Stomach smooth muscle (tissue), 2 donors: ENCODE measurements at regions not wholly inside any gene's neighbourhood (a gene's known extent, or its start where the extent isn't known, plus 50 kb on each side); places are given as distances from the start of the nearest gene placed in this dataset.

ENCODE experiments used
- H3K27ac ChIP-seq: one replicate; pipeline ENCODE4 v1.7.0; 2013; ENCODE audit warnings: mild to moderate bottlenecking, low read length, inconsistent platforms
- H3K27me3 ChIP-seq, 2 donors: one replicate each; pipeline ENCODE4 v1.7.0; 2013; ENCODE audit warnings: low read length in 2 of 2; ENCODE audit not compliant: insufficient read depth in 2 of 2, control insufficient read depth in 1 of 2
- H3K36me3 ChIP-seq, 2 donors: one replicate each; pipeline ENCODE4 v1.7.0; 2013; ENCODE audit warnings: low read length in 2 of 2; ENCODE audit not compliant: control insufficient read depth in 2 of 2, insufficient read depth in 2 of 2
- H3K4me1 ChIP-seq: one replicate; pipeline ENCODE4 v1.7.0; 2013; ENCODE audit warnings: low read length; ENCODE audit not compliant: control insufficient read depth, insufficient read depth
- H3K4me3 ChIP-seq, 2 donors: one replicate each; pipeline ENCODE4 v1.7.0; 2013; ENCODE audit warnings: low read length in 2 of 2
- H3K9ac ChIP-seq, 2 donors: one replicate each; pipeline ENCODE4 v1.7.0; 2013; ENCODE audit warnings: low read length in 2 of 2, mild to moderate bottlenecking in 1 of 2
- H3K9me3 ChIP-seq, 2 donors: one replicate each; pipeline ENCODE4 v1.7.0; 2013; ENCODE audit warnings: low read length in 2 of 2; ENCODE audit not compliant: control insufficient read depth in 2 of 2
- donor health status: healthy.
- donor health status: Pancreatic carcinoma.

- no peaks in the 10 kb centered on the region for H3K4me1 ChIP-seq
- no peaks in the 10 kb centered on the region for H3K27me3 ChIP-seq
- no peaks in the 10 kb centered on the region for H3K36me3 ChIP-seq
- H3K27ac ChIP-seq, result no peak overlapping the region
- no peaks in the 10 kb centered on the region for H3K9me3 ChIP-seq
- H3K9ac ChIP-seq, result no peak overlapping the region
- no peak overlapping the region for H3K4me3 ChIP-seq
Observed at GRCh38 chr1:95426772-95427171, 192.8 kb downstream of the RWDD3 start.

DNA sequence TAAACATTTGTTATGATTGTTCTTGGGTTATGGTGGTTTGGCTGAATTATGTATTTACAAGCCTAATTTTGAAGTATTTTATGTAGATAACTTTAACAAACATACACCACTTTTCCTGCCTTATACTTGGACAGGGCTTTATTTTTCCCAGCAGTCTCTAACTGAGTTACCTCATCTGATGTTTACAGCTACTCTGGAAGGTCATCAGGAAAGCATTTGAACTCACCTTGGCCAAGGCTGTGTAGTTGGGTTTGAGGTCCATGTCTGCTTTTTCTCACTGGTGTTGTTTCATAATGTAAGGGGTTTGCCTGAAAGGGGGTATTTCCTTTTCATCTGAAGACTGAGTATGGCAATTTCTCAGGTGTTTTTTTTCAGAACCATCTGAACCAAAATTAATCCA is 193.5 kb downstream of the RWDD3 start:
- H3K9ac ChIP-seq, result no peak overlapping the region
- no peaks in the 10 kb centered on the region for H3K9me3 ChIP-seq
- H3K36me3 ChIP-seq, result no peaks in the 10 kb centered on the region
- no peaks in the 10 kb centered on the region for H3K4me1 ChIP-seq
- no peak overlapping the region for H3K4me3 ChIP-seq
- no peak overlapping the region for H3K27ac ChIP-seq
- no peaks in the 10 kb centered on the region for H3K27me3 ChIP-seq

GRCh38 chr1:95431235-95431634 is 197.2 kb downstream of the RWDD3 start:
- no peak overlapping the region for H3K4me3 ChIP-seq
- H3K9me3 ChIP-seq, result peaks cover 0 to 2% of the 10 kb centered on the region in 2 donors
- H3K9ac ChIP-seq, result no peak overlapping the region
- H3K27me3 ChIP-seq, result no peaks in the 10 kb centered on the region
- no peak overlapping the region for H3K27ac ChIP-seq
- no peaks in the 10 kb centered on the region for H3K4me1 ChIP-seq
- H3K36me3 ChIP-seq, result no peaks in the 10 kb centered on the region

DNA sequence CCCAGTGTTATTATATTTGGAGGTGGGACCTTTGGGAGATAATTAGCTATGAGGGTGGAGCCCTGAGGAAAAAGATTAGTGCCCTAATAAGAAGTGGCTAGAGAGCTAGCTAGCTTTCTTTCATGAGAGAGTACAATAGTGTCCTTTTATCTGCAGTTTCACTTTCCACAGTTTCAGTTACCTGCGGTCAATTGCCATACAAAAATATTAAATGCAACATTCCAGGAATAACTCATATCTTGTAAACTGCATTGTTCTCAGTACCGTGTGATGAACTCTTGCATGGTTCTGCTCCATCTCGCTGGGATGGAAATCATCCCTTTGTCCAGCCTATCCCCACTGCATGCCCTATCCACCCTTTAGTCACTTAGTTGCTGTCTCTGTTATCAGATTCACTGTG is 201.6 kb downstream of the RWDD3 start:
- no peak overlapping the region for H3K4me3 ChIP-seq
- no peak overlapping the region for H3K27ac ChIP-seq
- H3K9me3 ChIP-seq, result peaks cover 0 to 2% of the 10 kb centered on the region in 2 donors
- no peaks in the 10 kb centered on the region for H3K4me1 ChIP-seq
- no peaks in the 10 kb centered on the region for H3K36me3 ChIP-seq
- H3K27me3 ChIP-seq, result no peaks in the 10 kb centered on the region
- H3K9ac ChIP-seq, result no peak overlapping the region

DNA sequence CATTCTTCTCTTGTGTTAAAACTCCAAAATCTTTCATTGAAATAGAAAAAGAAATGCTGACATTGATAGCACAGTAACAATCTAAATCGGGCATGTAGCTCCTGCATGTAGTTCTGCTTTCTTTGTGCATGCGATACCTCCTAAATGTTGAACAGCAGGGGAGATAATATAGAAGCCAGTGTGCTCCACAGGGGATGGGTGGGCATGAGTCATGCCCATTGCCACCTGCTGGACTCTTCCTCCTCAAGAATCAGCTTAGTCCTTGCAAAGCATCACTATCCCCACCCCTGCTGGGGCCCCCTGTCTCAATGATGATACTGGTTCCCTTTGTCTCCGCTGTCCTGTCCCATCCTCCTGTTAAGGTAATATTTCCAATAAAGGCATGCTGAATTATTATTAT is 203.0 kb downstream of the RWDD3 start:
- peaks cover 0 to 2% of the 10 kb centered on the region in 2 donors for H3K9me3 ChIP-seq
- no peak overlapping the region for H3K27ac ChIP-seq
- no peaks in the 10 kb centered on the region for H3K4me1 ChIP-seq
- no peak overlapping the region for H3K4me3 ChIP-seq
- H3K27me3 ChIP-seq, result no peaks in the 10 kb centered on the region
- H3K36me3 ChIP-seq, result no peaks in the 10 kb centered on the region
- H3K9ac ChIP-seq, result no peak overlapping the region

DNA sequence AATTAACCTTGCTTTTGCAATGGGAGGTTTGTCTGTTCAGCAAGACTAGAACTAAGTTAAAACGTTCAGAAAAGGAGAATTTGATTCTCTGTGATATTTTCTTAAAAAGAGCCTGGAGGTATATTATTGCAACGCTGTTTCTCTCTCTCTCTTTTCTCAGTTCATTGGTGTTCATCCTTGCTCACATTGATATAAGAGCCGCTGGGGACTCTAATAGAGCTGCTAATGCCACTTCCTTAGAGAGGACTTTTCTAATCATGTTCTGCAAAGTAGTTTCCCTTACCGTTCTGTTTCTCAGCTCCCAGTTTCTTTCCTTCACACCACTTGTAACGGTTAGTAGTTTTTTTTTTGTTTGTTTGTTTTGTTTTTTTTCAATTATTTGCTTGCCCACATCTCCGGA is 203.8 kb downstream of the RWDD3 start:
- no peaks in the 10 kb centered on the region for H3K4me1 ChIP-seq
- H3K27ac ChIP-seq, result no peak overlapping the region
- H3K4me3 ChIP-seq, result no peak overlapping the region
- H3K27me3 ChIP-seq, result no peaks in the 10 kb centered on the region
- peaks cover 0 to 2% of the 10 kb centered on the region in 2 donors for H3K9me3 ChIP-seq
- H3K36me3 ChIP-seq, result no peaks in the 10 kb centered on the region
- H3K9ac ChIP-seq, result no peak overlapping the region

GRCh38 chr1:95438218-95438948 is 204.4 kb downstream of the RWDD3 start:
- Histone ChIP-seq H3K27ac (no peak overlapping the region), H3K9me3 (peaks cover 0 to 2% of the 10 kb centered on the region in 2 donors), H3K4me1 (no peaks in the 10 kb centered on the region), H3K36me3 (no peaks in the 10 kb centered on the region), H3K27me3 (no peaks in the 10 kb centered on the region), H3K4me3 (no peak overlapping the region), H3K9ac (no peak overlapping the region)

DNA sequence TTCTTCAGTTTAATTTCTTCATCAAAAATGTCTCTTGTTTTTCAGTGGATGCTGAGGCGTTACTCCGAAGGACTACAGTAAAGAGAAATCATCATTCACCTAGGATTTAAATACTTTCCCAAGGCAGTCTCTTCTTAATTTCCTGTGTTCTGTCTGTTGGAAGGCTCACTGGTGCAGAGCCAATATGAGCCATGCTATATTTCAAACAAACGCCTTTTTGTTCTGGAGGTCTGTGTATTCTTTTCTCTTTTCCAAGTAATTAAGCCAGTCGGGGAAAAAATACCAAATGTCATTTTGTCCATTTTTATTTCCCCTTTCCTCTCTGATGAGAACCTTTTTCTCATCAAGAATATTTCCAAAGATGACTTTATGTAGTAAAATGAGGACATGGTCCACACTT is 206.5 kb downstream of the RWDD3 start:
- no peak overlapping the region for H3K4me3 ChIP-seq
- no peaks in the 10 kb centered on the region for H3K36me3 ChIP-seq
- no peak overlapping the region for H3K27ac ChIP-seq
- no peak overlapping the region for H3K9ac ChIP-seq
- no peaks in the 10 kb centered on the region for H3K4me1 ChIP-seq
- no peaks in the 10 kb centered on the region for H3K27me3 ChIP-seq
- H3K9me3 ChIP-seq, result no peaks in the 10 kb centered on the region

- H3K4me1 ChIP-seq, result no peaks in the 10 kb centered on the region
- H3K27ac ChIP-seq, result no peak overlapping the region
Observed at GRCh38 chr1:95449516-95449915, 215.5 kb downstream of the RWDD3 start.

GRCh38 chr1:95451054-95451453 is 217.0 kb downstream of the RWDD3 start:
- H3K27me3 ChIP-seq, result no peaks in the 10 kb centered on the region
- H3K9me3 ChIP-seq, result peaks cover 3 to 4% of the 10 kb centered on the region in 2 donors
- H3K27ac ChIP-seq, result no peak overlapping the region
- H3K9ac ChIP-seq, result no peak overlapping the region
- H3K4me1 ChIP-seq, result no peaks in the 10 kb centered on the region
- H3K36me3 ChIP-seq, result no peaks in the 10 kb centered on the region
- H3K4me3 ChIP-seq, result no peak overlapping the region

More at GRCh38 chr1:95449516-95449915, 215.5 kb downstream of the RWDD3 start:
- Histone ChIP-seq H3K36me3 (no peaks in the 10 kb centered on the region), H3K9ac (no peak overlapping the region), H3K4me3 (no peak overlapping the region), H3K9me3 (peaks cover 0 to 4% of the 10 kb centered on the region in 2 donors), H3K27me3 (no peaks in the 10 kb centered on the region)

- no peak overlapping the region for H3K9ac ChIP-seq
- H3K27ac ChIP-seq, result no peak overlapping the region
- no peaks in the 10 kb centered on the region for H3K27me3 ChIP-seq
- H3K4me3 ChIP-seq, result no peak overlapping the region
- no peaks in the 10 kb centered on the region for H3K4me1 ChIP-seq
- peaks cover 3 to 4% of the 10 kb centered on the region in 2 donors for H3K9me3 ChIP-seq
- no peaks in the 10 kb centered on the region for H3K36me3 ChIP-seq
Observed at GRCh38 chr1:95451904-95452303, 217.9 kb downstream of the RWDD3 start.
